H9 (cell line): ENCODE measurements at regions not wholly inside any gene's neighbourhood (a gene's known extent, or its start where the extent isn't known, plus 50 kb on each side); places are given as distances from the start of the nearest gene placed in this dataset.
"Not testable (repeated sequence)": the region's sequence is repeated elsewhere in the genome, so short reads cannot be mapped to it uniquely, and the experiment has no call there.

ENCODE experiments used
- DNase-seq: peaks from one replicate; pipeline ENCODE4 v3.0.0-alpha.2; 2017
- H2AFZ ChIP-seq: one replicate; pipeline ENCODE4 v1.6.1; 2013; ENCODE audit warnings: mild to moderate bottlenecking, low read length, control low read depth, moderate library complexity
- H2AK5ac ChIP-seq: 2 replicates; pipeline ENCODE4 v1.6.1; 2013; ENCODE audit warnings: low read length, control low read depth, mixed read lengths; ENCODE audit not compliant: insufficient read length
- H2BK120ac ChIP-seq: one replicate; pipeline ENCODE4 v1.6.1; 2013; ENCODE audit warnings: low read depth, mild to moderate bottlenecking, low read length, control low read depth, inconsistent platforms; ENCODE audit not compliant: poor library complexity, severe bottlenecking
- H2BK12ac ChIP-seq: 2 replicates; pipeline ENCODE4 v1.6.1; 2013; ENCODE audit warnings: low read length, control low read depth, mixed read lengths, low read depth; ENCODE audit not compliant: insufficient read length
- H2BK15ac ChIP-seq: 2 replicates; pipeline ENCODE4 v1.6.1; 2013; ENCODE audit warnings: low read depth, low read length, control low read depth
- H2BK20ac ChIP-seq: one replicate; pipeline ENCODE4 v1.6.1; 2013; ENCODE audit warnings: low read depth, mild to moderate bottlenecking, low read length, control low read depth, inconsistent platforms; ENCODE audit not compliant: poor library complexity, severe bottlenecking
- H2BK5ac ChIP-seq: 2 replicates; pipeline ENCODE4 v1.6.1; 2013; ENCODE audit warnings: low read length, control low read depth, mixed read lengths; ENCODE audit not compliant: insufficient read length
- H3K14ac ChIP-seq: 2 replicates; pipeline ENCODE4 v1.6.1; 2013; ENCODE audit warnings: low read length, control low read depth; ENCODE audit not compliant: insufficient read depth
- H3K18ac ChIP-seq: 2 replicates; pipeline ENCODE4 v1.6.1; 2013; ENCODE audit warnings: low read depth, mild to moderate bottlenecking, mixed read lengths, low read length, control low read depth; ENCODE audit not compliant: insufficient read length
- H3K23ac ChIP-seq: 2 replicates; pipeline ENCODE4 v1.6.1; 2013; ENCODE audit warnings: low read length, control low read depth, mixed read lengths, low read depth; ENCODE audit not compliant: insufficient read length
- H3K23me2 ChIP-seq: 2 replicates; pipeline ENCODE4 v1.6.1; 2013; ENCODE audit warnings: low read depth, mild to moderate bottlenecking, mixed read lengths, low read length, control low read depth; ENCODE audit not compliant: insufficient read length, poor library complexity, severe bottlenecking
- H3K27ac ChIP-seq: 2 replicates; pipeline ENCODE4 v1.5.1; 2013; ENCODE audit warnings: low read length, control low read depth, mixed read lengths, low read depth; ENCODE audit not compliant: insufficient read length
- H3K27me3 ChIP-seq: 2 replicates; pipeline ENCODE4 v1.6.1; 2013; ENCODE audit warnings: low read length, control low read depth, inconsistent platforms; ENCODE audit not compliant: insufficient read depth
- H3K4ac ChIP-seq: 2 replicates; pipeline ENCODE4 v1.6.1; 2013; ENCODE audit warnings: low read depth, mild to moderate bottlenecking, control low read depth, inconsistent platforms, low read length, moderate library complexity
- H3K4me1 ChIP-seq: 2 replicates; pipeline ENCODE4 v1.6.1; 2013; ENCODE audit warnings: low read length, control low read depth, inconsistent platforms; ENCODE audit not compliant: insufficient read depth
- H3K4me2 ChIP-seq: 2 replicates; pipeline ENCODE4 v1.6.1; 2013; ENCODE audit warnings: low read length, control low read depth, mixed read lengths; ENCODE audit not compliant: insufficient read length, insufficient read depth
- H3K56ac ChIP-seq: 2 replicates; pipeline ENCODE4 v1.6.1; 2013; ENCODE audit warnings: low read depth, mild to moderate bottlenecking, mixed read lengths, low read length, control low read depth; ENCODE audit not compliant: insufficient read length
- H3K79me1 ChIP-seq: 2 replicates; pipeline ENCODE4 v1.6.1; 2013; ENCODE audit warnings: low read depth, mild to moderate bottlenecking, moderate library complexity, low read length, control low read depth, inconsistent platforms; ENCODE audit not compliant: insufficient read depth, poor library complexity, severe bottlenecking
- H3K79me2 ChIP-seq: 2 replicates; pipeline ENCODE4 v1.6.1; 2013; ENCODE audit warnings: low read length, control low read depth, inconsistent platforms; ENCODE audit not compliant: insufficient read depth
- H3K9ac ChIP-seq: 2 replicates; pipeline ENCODE4 v1.6.1; 2013; ENCODE audit warnings: low read length, control low read depth, mixed read lengths; ENCODE audit not compliant: insufficient read length; ENCODE audit errors: extremely low read depth
- H3K9me3 ChIP-seq: one replicate; pipeline ENCODE4 v1.6.1; 2013; ENCODE audit warnings: low read depth, low read length, inconsistent platforms; ENCODE audit not compliant: control insufficient read depth
- H3T11ph ChIP-seq: one replicate; pipeline ENCODE4 v1.6.1; 2013; ENCODE audit warnings: mild to moderate bottlenecking, low read length, control low read depth, inconsistent platforms
- H4K20me1 ChIP-seq: one replicate; pipeline ENCODE4 v1.6.1; 2013; ENCODE audit not compliant: control insufficient read depth, insufficient read length, insufficient read depth
- H4K5ac ChIP-seq: 2 replicates; pipeline ENCODE4 v1.6.1; 2013; ENCODE audit warnings: low read depth, mild to moderate bottlenecking, mixed read lengths, low read length, control low read depth; ENCODE audit not compliant: insufficient read length
- H4K8ac ChIP-seq: replicated peaks from 2 replicates; pipeline ENCODE4 v1.6.1; 2013; ENCODE audit warnings: low read length, control low read depth, mixed read lengths, low read depth; ENCODE audit not compliant: insufficient read length
- H4K91ac ChIP-seq: 2 replicates; pipeline ENCODE4 v1.6.1; 2013; ENCODE audit warnings: low read depth, mild to moderate bottlenecking, moderate library complexity, mixed read lengths, low read length, control low read depth; ENCODE audit not compliant: insufficient read length
- H3K27ac Mint-ChIP-seq, 3 experiments: 2 replicates in 2 of 3; 3 replicates in 1 of 3; pipeline ENCODE4 v1.8.0; 2020 to 2021; ENCODE audit warnings: mixed read lengths in 3 of 3, mild to moderate bottlenecking in 1 of 3, moderate library complexity in 1 of 3
- H3K27me3 Mint-ChIP-seq: 2 replicates; pipeline ENCODE4 v1.8.0; 2021; ENCODE audit warnings: low read depth, mild to moderate bottlenecking, moderate library complexity, mixed read lengths
- H3K36me3 Mint-ChIP-seq, 3 experiments: 2 replicates in 2 of 3; 3 replicates in 1 of 3; pipeline ENCODE4 v1.8.0; 2020 to 2021; ENCODE audit warnings: low read depth in 3 of 3, mixed read lengths in 3 of 3; ENCODE audit not compliant: insufficient read depth in 1 of 3
- H3K4me1 Mint-ChIP-seq, 2 experiments: 2 replicates each; pipeline ENCODE4 v1.8.0; 2020; ENCODE audit warnings: mixed read lengths in 2 of 2
- H3K4me3 Mint-ChIP-seq, 2 experiments: 2 replicates in 1 of 2; 3 replicates in 1 of 2; pipeline ENCODE4 v1.8.0; 2020 to 2021; ENCODE audit warnings: mild to moderate bottlenecking in 2 of 2, mixed read lengths in 2 of 2, moderate library complexity in 1 of 2
- H3K9me3 Mint-ChIP-seq, 2 experiments: 2 replicates in 1 of 2; 3 replicates in 1 of 2; pipeline ENCODE4 v1.8.0; 2020; ENCODE audit warnings: mild to moderate bottlenecking in 2 of 2, mixed read lengths in 2 of 2, moderate library complexity in 1 of 2
- CTCF ChIP-seq: fragments of 200-600 bp; sonication (generic); conservative IDR thresholded peaks from 3 replicates; pipeline ENCODE4 v1.8.0; 2021; ENCODE audit warnings: antibody characterized with exemption, mild to moderate bottlenecking
- WGBS: extraction: QIAGEN DNeasy Blood & Tissue Kit; methylation state at CpG from one replicate; pipeline ENCODE4 v1.1.7; 2013; ENCODE audit warnings: missing lambda C conversion rate, low lambda C conversion rate, mixed read lengths; ENCODE audit not compliant: insufficient read length; ENCODE audit errors: extremely low coverage; 5-methylcytosine and 5-hydroxymethylcytosine counted together

- H3K27ac ChIP-seq, result no peak overlapping the region
- no peaks in the 10 kb centered on the region for H3K27me3 ChIP-seq
- no peak for DNase-seq
- H3K9me3 ChIP-seq, result no peaks in the 10 kb centered on the region
- Mint-ChIP-seq H3K4me1 (peaks cover 0 to 6% of the 10 kb centered on the region in 2 experiments; a peak in 3 of 4 replicates), H3K9me3 (0 out of 5 replicates have a peak, but pooled peaks cover 0 to 3% of the 10 kb centered on the region in 2 experiments), H3K4me3 (no peak overlapping the region), H3K27ac (no peak overlapping the region), H3K36me3 (no peaks in the 10 kb centered on the region), H3K27me3 (no peaks in the 10 kb centered on the region)
- H3K79me1 ChIP-seq, result no peaks in the 10 kb centered on the region
- no peak overlapping the region for H3K4ac ChIP-seq
- no peak overlapping the region for H2AFZ ChIP-seq
- TF ChIP-seq CTCF, result no peak
- no peaks in the 10 kb centered on the region for H4K20me1 ChIP-seq
- no peak overlapping the region for H2BK15ac ChIP-seq
- no peak overlapping the region for H3K14ac ChIP-seq
- no CpG with 5 or more reads among the region's 1 CpG for WGBS
- no peak overlapping the region for H4K5ac ChIP-seq
- no peak overlapping the region for H3K9ac ChIP-seq
- no peaks in the 10 kb centered on the region for H3K4me1 ChIP-seq
- H3K23ac ChIP-seq, result no peak overlapping the region
- H2BK12ac ChIP-seq, result no peak overlapping the region
- H4K91ac ChIP-seq, result no peak overlapping the region
- no peak overlapping the region for H4K8ac ChIP-seq
- no peak overlapping the region for H3K56ac ChIP-seq
- H3K4me2 ChIP-seq, result no peak overlapping the region
- H3K79me2 ChIP-seq, result no peaks in the 10 kb centered on the region
- no peak overlapping the region for H3K18ac ChIP-seq
- H2BK5ac ChIP-seq, result no peak overlapping the region
- H2BK120ac ChIP-seq, result no peak overlapping the region
- no peak overlapping the region for H2AK5ac ChIP-seq
- no peak overlapping the region for H3T11ph ChIP-seq
- no peaks in the 10 kb centered on the region for H3K23me2 ChIP-seq
- no peak overlapping the region for H2BK20ac ChIP-seq
These were observed 418.3 kb downstream of the CDH10 start for GRCh38 chr5:24226479-24226878.

GRCh38 chr5:24227881-24228280 lies 416.9 kb downstream of the CDH10 start:
- not testable (repeated sequence) for H4K5ac ChIP-seq, H3K4me1 Mint-ChIP-seq, H3K56ac ChIP-seq, H4K20me1 ChIP-seq, H3K79me2 ChIP-seq, DNase-seq, H2BK12ac ChIP-seq, H3K27ac ChIP-seq, H2BK20ac ChIP-seq, H3K9me3 ChIP-seq, H3K79me1 ChIP-seq, H2BK120ac ChIP-seq, H3K9ac ChIP-seq, H3K14ac ChIP-seq, H3K4me3 Mint-ChIP-seq, H2AFZ ChIP-seq, H3K4me2 ChIP-seq, H2AK5ac ChIP-seq, H2BK15ac ChIP-seq, H3T11ph ChIP-seq, H4K8ac ChIP-seq, H3K36me3 Mint-ChIP-seq, H3K4ac ChIP-seq, H4K91ac ChIP-seq, H3K27me3 Mint-ChIP-seq, H2BK5ac ChIP-seq, H3K23ac ChIP-seq, H3K27me3 ChIP-seq, H3K23me2 ChIP-seq, H3K4me1 ChIP-seq, H3K18ac ChIP-seq, H3K9me3 Mint-ChIP-seq, H3K27ac Mint-ChIP-seq
- no CpG with 5 or more reads among the region's 5 CpGs for WGBS
